ENCODE measurements at regions not wholly inside any gene's neighbourhood (a gene's known extent, or its start where the extent isn't known, plus 50 kb on each side); places are given as distances from the start of the nearest gene placed in this dataset.

- H3K9me3 Mint-ChIP-seq, result no peaks in the 10 kb centered on the region
- H3K4me3 Mint-ChIP-seq, result no peak overlapping the region
- H3K36me3 Mint-ChIP-seq (ENCODE audit: low read depth), result no peaks in the 10 kb centered on the region
- no peak for DNase-seq
- no peak for TF ChIP-seq CTCF (IDR thresholded peaks at IDR 0.05)
- ChIA-PET POLR2A (no interaction called here), CTCF (no interaction called here)
- H3K27me3 Mint-ChIP-seq, result peaks cover 2% of the 10 kb centered on the region
- H3K27ac Mint-ChIP-seq, result no peak overlapping the region
- ATAC-seq (ENCODE audit: low read depth), result no peak
- intact Hi-C loops (cut with micrococcal nuclease), result loop anchor here (10.0 kb wide), 1 partner anchor 538 kb away; the partner anchor contains the start of gene HECA
- peaks cover 22% of the 10 kb centered on the region for H3K4me1 Mint-ChIP-seq
Measured at GRCh38 chr6:138596591-138596990, 97.3 kb upstream of the NHSL1 start.

- Mint-ChIP-seq H3K4me3 (no peak overlapping the region), H3K4me1 (peaks cover 17% of the 10 kb centered on the region), H3K27me3 (peaks cover 2% of the 10 kb centered on the region), H3K9me3 (no peaks in the 10 kb centered on the region), H3K36me3 (ENCODE audit: low read depth) (no peaks in the 10 kb centered on the region), H3K27ac (no peak overlapping the region)
- intact Hi-C loops (cut with micrococcal nuclease), result loop anchor here (10.0 kb wide), 1 partner anchor 537 kb away; the partner anchor contains the start of gene HECA
- no peak for ATAC-seq (ENCODE audit: low read depth)
- ChIA-PET CTCF (no interaction called here), POLR2A (no interaction called here)
- TF ChIP-seq CTCF (IDR thresholded peaks at IDR 0.05), result no peak
- no peak for DNase-seq
Measured at GRCh38 chr6:138597336-138597735, 98.0 kb upstream of the NHSL1 start.

GRCh38 chr6:138598562-138599173, 99.4 kb upstream of the NHSL1 start:
- Mint-ChIP-seq H3K9me3 (no peaks in the 10 kb centered on the region), H3K27ac (no peak overlapping the region), H3K36me3 (ENCODE audit: low read depth) (no peaks in the 10 kb centered on the region), H3K27me3 (peaks cover 7% of the 10 kb centered on the region), H3K4me3 (no peak overlapping the region), H3K4me1 (peaks cover 4% of the 10 kb centered on the region)
- intact Hi-C loops (cut with micrococcal nuclease), result loop anchor here (10.0 kb wide), 1 partner anchor 536 kb away; the partner anchor contains the start of gene HECA
- no peak for TF ChIP-seq CTCF (IDR thresholded peaks at IDR 0.05)
- ATAC-seq (ENCODE audit: low read depth) (no peak), DNase-seq (no peak)
- ChIA-PET POLR2A (no interaction called here), CTCF (no interaction called here)

GRCh38 chr6:138600261-138600660, 101.0 kb upstream of the NHSL1 start:
- no peaks in the 10 kb centered on the region for H3K4me1 Mint-ChIP-seq
- ATAC-seq (ENCODE audit: low read depth), result no peak
- no peak for DNase-seq
- ChIA-PET POLR2A (no interaction called here), CTCF (interaction anchor here (1.0 kb wide), 1 partner anchor 166 kb away, joined by 3 read pairs; no protein-coding TSS in a partner anchor)
- H3K4me3 Mint-ChIP-seq, result no peak overlapping the region
- no peak overlapping the region for H3K27ac Mint-ChIP-seq
- H3K27me3 Mint-ChIP-seq, result peaks cover 10% of the 10 kb centered on the region
- H3K9me3 Mint-ChIP-seq, result no peaks in the 10 kb centered on the region
- no peak for TF ChIP-seq CTCF (IDR thresholded peaks at IDR 0.05)
- no peaks in the 10 kb centered on the region for H3K36me3 Mint-ChIP-seq (ENCODE audit: low read depth)
- intact Hi-C loops (cut with micrococcal nuclease), result no loop called here

- TF ChIP-seq CTCF (IDR thresholded peaks at IDR 0.05), result no peak
- CTCF ChIA-PET, result interaction anchor here (1.0 kb wide), 1 partner anchor 165 kb away, joined by 3 read pairs; no protein-coding TSS in a partner anchor
- POLR2A ChIA-PET, result no interaction called here
- Mint-ChIP-seq H3K9me3 (no peaks in the 10 kb centered on the region), H3K27ac (no peak overlapping the region), H3K4me1 (no peaks in the 10 kb centered on the region), H3K36me3 (ENCODE audit: low read depth) (no peaks in the 10 kb centered on the region), H3K4me3 (no peak overlapping the region), H3K27me3 (peaks cover 10% of the 10 kb centered on the region)
- ATAC-seq (ENCODE audit: low read depth) (no peak), DNase-seq (no peak)
- intact Hi-C loops (cut with micrococcal nuclease), result no loop called here
Measured at GRCh38 chr6:138600726-138601125, 101.4 kb upstream of the NHSL1 start.

Measured in activated B cell treated with CpG ODN at 0.5 μM for 24 hours (primary cell).